Ovary (tissue), 7 donors: ENCODE measurements at regions not wholly inside any gene's neighbourhood (a gene's known extent, or its start where the extent isn't known, plus 50 kb on each side); places are given as distances from the start of the nearest gene placed in this dataset.
"Not testable (repeated sequence)": the region's sequence is repeated elsewhere in the genome, so short reads cannot be mapped to it uniquely, and the experiment has no call there.

Experiments
- DNase-seq, 5 donors: peaks; one replicate each; pipeline ENCODE4 v3.0.0-alpha.2; 2019 to 2020
- H3K27ac ChIP-seq, 2 donors: fragments of 200-600 bp; one replicate each; pipeline versions ENCODE4 v1.5.1 to v1.8.0; 2019 to 2022
- H3K27me3 ChIP-seq: fragments of 200-600 bp; one replicate; pipeline ENCODE4 v1.8.0; 2022
- H3K36me3 ChIP-seq: fragments of 200-600 bp; sonication (generic); one replicate; pipeline ENCODE4 v1.5.1; 2019
- H3K4me1 ChIP-seq: one replicate; pipeline ENCODE4 v1.8.1; 2013; ENCODE audit warnings: mild to moderate bottlenecking, moderate library complexity; ENCODE audit not compliant: insufficient read depth
- H3K4me3 ChIP-seq: fragments of 200-600 bp; sonication (generic); one replicate; pipeline ENCODE4 v1.5.1; 2017
- H3K9me3 ChIP-seq, 2 donors: fragments of 200-600 bp in 1 of 2; sonication (generic) in 1 of 2; one replicate each; pipeline versions ENCODE4 v1.5.1 to v1.8.1; 2013 to 2019; ENCODE audit warnings: mild to moderate bottlenecking in 1 of 2, moderate library complexity in 1 of 2
- CTCF ChIP-seq, 3 donors: fragments of 450-650 bp in 2 of 3; fragments of 200-600 bp in 1 of 3; IDR thresholded peaks; one replicate each; pipeline versions ENCODE4 v1.5.1 to v1.8.0; 2016 to 2022; ENCODE audit warnings: antibody characterized with exemption in 3 of 3, mild to moderate bottlenecking in 1 of 3
- EP300 ChIP-seq: sonication (generic); formaldehyde crosslinking; IDR thresholded peaks from one replicate; pipeline ENCODE4 v1.6.1; 2017; ENCODE audit warnings: antibody characterized with exemption
- POLR2A ChIP-seq: fragments of 450-650 bp; IDR thresholded peaks from one replicate; pipeline ENCODE4 v1.6.1; 2017; ENCODE audit warnings: antibody characterized with exemption, mild to moderate bottlenecking, moderate library complexity
- WGBS, 3 donors: extraction: QIAGEN DNeasy Blood & Tissue Kit in 1 of 3; methylation state at CpG; one replicate each; pipeline versions ENCODE4 v1.1.5 to v1.1.7; 2013 to 2017; 5-methylcytosine and 5-hydroxymethylcytosine counted together
- intact Hi-C, 4 donors: fragments of 100-400 bp; cut with DNase I; formaldehyde crosslinking; loops; one replicate each; pipeline versions ENCODE4 v1.11.0 to v1.15.1; 2022 to 2023
- donor health status: DM: no; HTN: no; CAD: no; lungs with moderate emphysema.
- donor health status: DM: no; HTN: no; CAD: no.
- donor health status: Bipolar disorder and iron deficiency.
- donor health status: DM: no; HTN: no; CAD: no.
- donor health status: DM: yes; HTN: yes; CAD: no.

DNA sequence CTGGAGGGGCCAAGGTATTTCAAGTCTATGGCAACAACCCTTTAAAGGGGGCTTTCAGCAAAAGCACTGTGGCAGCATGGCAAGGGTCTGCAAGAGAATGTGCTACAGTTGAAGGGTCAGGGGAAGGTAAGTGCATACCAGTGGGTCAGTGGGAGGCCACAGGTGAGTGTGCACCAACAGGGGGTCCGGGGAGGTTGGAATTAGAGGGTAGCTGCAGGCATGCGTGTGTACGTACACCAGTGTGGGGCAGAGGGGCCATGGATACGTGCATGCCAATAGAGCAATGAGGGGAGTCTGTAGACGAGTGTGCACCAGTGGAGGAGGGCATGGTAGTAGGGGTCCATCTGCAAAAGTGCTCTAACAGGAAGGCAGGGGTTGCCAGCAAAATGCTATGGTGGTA lies 448.9 kb downstream of the NAV3 start:
- WGBS, 3 donors = 92 to 94% (median 93%) methylated on average over 5 of the region's 5 CpGs
- Histone ChIP-seq H3K27me3 (no peaks in the 10 kb centered on the region), H3K4me3 (no peak overlapping the region), H3K27ac (no peak overlapping the region), H3K9me3 (peaks cover 0 to 4% of the 10 kb centered on the region in 2 donors), H3K36me3 (no peaks in the 10 kb centered on the region), H3K4me1 (no peaks in the 10 kb centered on the region)
- DNase-seq = no peak
- intact Hi-C loops = no loop called here
- TF ChIP-seq EP300 (no peak), POLR2A (no peak), CTCF (IDR thresholded peaks at IDR 0.05) (no peak)

GRCh38 chr12:78281102-78281501 lies 450.4 kb downstream of the NAV3 start:
- H3K27me3 ChIP-seq, H3K4me3 ChIP-seq, H3K27ac ChIP-seq, intact Hi-C loops, H3K36me3 ChIP-seq, H3K9me3 ChIP-seq, DNase-seq, H3K4me1 ChIP-seq: not testable (repeated sequence)
- WGBS, 3 donors = 34 to 51% (median 39%) methylated on average over 2 of the region's 2 CpGs

GRCh38 chr12:78284417-78284816 lies 453.7 kb downstream of the NAV3 start:
- no peaks in the 10 kb centered on the region for H3K9me3 ChIP-seq
- WGBS, 3 donors = 51 to 90% (median 70%) methylated on average over 1 of the region's 1 CpG
- intact Hi-C loops = no loop called here
- no peak for DNase-seq
- no peaks in the 10 kb centered on the region for H3K27me3 ChIP-seq
- TF ChIP-seq POLR2A (no peak), EP300 (no peak), CTCF (IDR thresholded peaks at IDR 0.05) (no peak)
- no peak overlapping the region for H3K27ac ChIP-seq
- no peaks in the 10 kb centered on the region for H3K4me1 ChIP-seq
- H3K36me3 ChIP-seq = no peaks in the 10 kb centered on the region
- H3K4me3 ChIP-seq = no peak overlapping the region

DNA sequence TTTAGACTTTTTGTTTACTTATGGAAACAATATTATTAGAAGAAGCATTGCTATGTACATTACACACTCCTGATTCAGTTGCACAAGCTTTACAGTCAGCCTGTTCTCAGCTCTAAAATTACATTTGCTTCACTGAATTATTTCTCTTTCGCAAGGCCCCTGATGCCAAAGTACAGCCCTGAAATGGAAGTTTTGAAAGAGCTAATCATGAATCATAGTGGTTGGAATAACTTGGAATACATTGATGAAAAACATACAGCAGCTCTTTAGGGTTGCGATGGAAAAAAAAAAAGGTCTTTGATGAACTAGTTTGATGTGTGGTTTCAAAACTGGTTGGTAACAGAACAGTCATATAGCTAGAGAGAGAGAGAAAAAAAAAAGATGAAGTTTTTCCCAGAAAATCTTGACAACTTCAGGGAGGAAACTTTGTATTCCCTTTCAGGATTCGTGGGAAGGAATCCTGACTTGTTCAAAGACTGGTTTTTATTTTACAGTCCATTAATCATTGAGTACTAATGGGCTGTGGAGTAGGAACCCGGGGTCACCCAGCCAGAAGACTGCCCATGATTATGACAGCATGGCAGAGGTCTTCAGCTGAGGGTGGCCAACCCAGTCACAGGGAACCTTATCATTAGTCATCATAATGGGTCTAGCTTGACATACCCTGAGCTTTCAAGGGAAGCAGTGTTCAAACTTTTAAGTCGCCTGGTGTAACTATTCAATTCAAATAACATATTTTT lies 460.1 kb downstream of the NAV3 start:
- Histone ChIP-seq H3K4me3 (no peak overlapping the region), H3K27ac (no peak overlapping the region), H3K27me3 (no peaks in the 10 kb centered on the region), H3K9me3 (no peaks in the 10 kb centered on the region), H3K4me1 (no peaks in the 10 kb centered on the region), H3K36me3 (no peaks in the 10 kb centered on the region)
- TF ChIP-seq POLR2A (no peak), CTCF (IDR thresholded peaks at IDR 0.05) (no peak), EP300 (no peak)
- 73 to 79% (median 78%) methylated on average over 5 of the region's 5 CpGs for WGBS, 3 donors
- intact Hi-C loops = no loop called here
- no peak for DNase-seq

DNA sequence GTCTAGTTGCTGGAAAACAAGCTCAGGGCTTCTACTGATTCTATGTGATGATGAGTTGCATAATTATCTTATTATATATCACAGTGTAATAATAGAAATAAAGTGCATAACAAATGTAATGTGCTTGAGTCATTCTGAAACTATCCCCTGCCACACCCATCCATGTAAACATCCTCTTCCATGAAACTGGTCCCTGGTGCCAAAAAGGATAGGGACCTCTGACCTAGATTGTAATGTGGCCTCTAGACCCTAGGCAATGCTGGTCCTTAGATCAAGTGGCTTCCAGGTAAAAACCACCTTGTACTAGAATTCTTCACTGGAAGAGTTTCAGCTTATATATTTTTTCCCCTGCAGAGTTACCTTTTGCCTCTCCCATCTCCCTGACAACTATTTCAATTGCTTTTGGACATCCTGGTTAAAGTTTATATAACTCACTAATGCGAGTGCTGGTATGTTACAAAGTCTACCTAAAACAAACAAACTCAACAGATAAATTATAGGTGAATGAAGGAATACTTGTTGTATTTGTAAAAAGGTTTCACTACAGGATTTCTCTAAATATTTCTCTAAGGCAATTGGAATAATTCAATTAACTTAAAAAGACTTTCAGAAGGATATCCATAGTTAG lies 462.5 kb downstream of the NAV3 start:
- H3K36me3 ChIP-seq = no peaks in the 10 kb centered on the region
- H3K4me1 ChIP-seq = no peaks in the 10 kb centered on the region
- DNase-seq = no peak
- no peaks in the 10 kb centered on the region for H3K9me3 ChIP-seq
- H3K27ac ChIP-seq = no peak overlapping the region
- WGBS, 3 donors = 39 to 72% (median 57%) methylated on average over 1 of the region's 1 CpG
- intact Hi-C loops = no loop called here
- TF ChIP-seq EP300 = no peak
- no peak for TF ChIP-seq POLR2A
- TF ChIP-seq CTCF (IDR thresholded peaks at IDR 0.05) = no peak
- no peaks in the 10 kb centered on the region for H3K27me3 ChIP-seq
- no peak overlapping the region for H3K4me3 ChIP-seq

DNA sequence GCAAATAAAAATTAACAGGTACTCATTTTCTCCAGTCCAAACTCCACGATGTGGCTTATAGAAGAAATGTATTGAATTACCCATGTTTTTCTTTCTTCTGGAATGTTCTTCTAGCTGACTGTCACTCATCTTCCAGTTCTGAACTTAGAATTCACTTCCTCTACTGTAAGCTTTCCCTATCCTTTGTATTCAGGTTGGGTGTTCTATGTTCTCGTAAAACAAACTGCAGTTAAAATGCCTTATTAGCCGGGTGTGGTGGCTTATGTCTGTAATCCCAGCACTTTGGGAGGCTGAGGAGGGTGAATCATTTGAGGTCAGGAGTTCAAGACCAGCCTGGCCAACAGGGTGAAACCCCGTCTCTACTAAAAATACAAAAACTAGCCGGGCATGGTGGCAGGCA lies 470.6 kb downstream of the NAV3 start:
- H3K27me3 ChIP-seq, DNase-seq, intact Hi-C loops, H3K27ac ChIP-seq, H3K4me3 ChIP-seq, H3K9me3 ChIP-seq, H3K4me1 ChIP-seq, H3K36me3 ChIP-seq: not testable (repeated sequence)
- 90 to 93% (median 91%) methylated on average over 5 of the region's 5 CpGs for WGBS, 3 donors
